Upper lobe of right lung (tissue), 1 donor: ENCODE measurements at regions not wholly inside any gene's neighbourhood (a gene's known extent, or its start where the extent isn't known, plus 50 kb on each side); places are given as distances from the start of the nearest gene placed in this dataset.

Experiments
- ATAC-seq: fragments of 200-7000 bp; cut with Tn5 transposase; one replicate; pipeline ENCODE4 v1.9.1; 2020; ENCODE audit warnings: mild to moderate bottlenecking, moderate library complexity
- DNase-seq: peaks from one replicate; pipeline ENCODE4 v3.0.0-alpha.2; 2020
- H3K27ac ChIP-seq: fragments of 200-600 bp; one replicate; pipeline ENCODE4 v1.8.0; 2022
- H3K27me3 ChIP-seq: fragments of 200-600 bp; one replicate; pipeline ENCODE4 v1.8.0; 2022; ENCODE audit warnings: mild to moderate bottlenecking
- H3K36me3 ChIP-seq: fragments of 200-600 bp; one replicate; pipeline ENCODE4 v1.8.0; 2022
- H3K4me1 ChIP-seq: fragments of 200-600 bp; one replicate; pipeline ENCODE4 v1.8.0; 2022
- H3K4me3 ChIP-seq: fragments of 200-600 bp; one replicate; pipeline ENCODE4 v1.8.0; 2022; ENCODE audit warnings: mild to moderate bottlenecking
- H3K9me3 ChIP-seq: fragments of 200-600 bp; one replicate; pipeline ENCODE4 v1.8.0; 2022
- CTCF ChIP-seq: fragments of 200-600 bp; IDR thresholded peaks from one replicate; pipeline ENCODE4 v1.8.0; 2022; ENCODE audit warnings: antibody characterized with exemption
- intact Hi-C: fragments of 100-400 bp; cut with DNase I; formaldehyde crosslinking; loops from one replicate; pipeline ENCODE4 v1.11.0; 2022
- donor health status: DM: no; HTN: yes; CAD: no; lungs with severe emphysema.

DNA sequence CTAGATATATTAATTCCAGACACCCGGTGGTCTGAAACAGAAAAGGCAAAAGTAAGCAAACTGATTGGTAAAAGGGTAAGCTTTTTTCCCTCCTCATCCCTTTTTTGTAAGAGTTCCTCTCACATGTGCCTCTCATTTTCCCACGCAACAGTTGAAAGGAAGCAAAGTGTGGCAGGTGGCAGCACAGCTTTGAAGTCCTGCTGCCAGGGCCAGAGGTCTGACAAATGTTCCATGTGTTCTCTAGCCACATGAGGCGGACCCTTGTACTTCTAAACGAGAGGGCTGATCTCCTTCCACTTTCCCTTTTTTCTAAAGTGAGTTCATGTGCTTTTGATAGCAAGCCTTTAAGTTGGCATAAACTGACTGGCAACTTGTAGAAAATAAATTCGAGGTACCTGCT lies 217.5 kb downstream of the POLR1F start:
- DNase-seq = no peak
- Histone ChIP-seq H3K4me3 (no peak overlapping the region), H3K9me3 (no peaks in the 10 kb centered on the region), H3K27me3 (no peaks in the 10 kb centered on the region), H3K27ac (no peak overlapping the region), H3K36me3 (no peaks in the 10 kb centered on the region), H3K4me1 (no peaks in the 10 kb centered on the region)
- intact Hi-C loops = no loop called here
- no peak for ATAC-seq
- TF ChIP-seq CTCF = no peak

GRCh38 chr7:19489162-19489820 lies 219.5 kb downstream of the POLR1F start:
- DNase-seq = no peak
- peak; percentile 24 for ATAC-seq
- no peak overlapping the region for H3K4me3 ChIP-seq
- no peak for TF ChIP-seq CTCF
- no peaks in the 10 kb centered on the region for H3K27me3 ChIP-seq
- intact Hi-C loops = no loop called here
- H3K4me1 ChIP-seq = no peaks in the 10 kb centered on the region
- no peaks in the 10 kb centered on the region for H3K9me3 ChIP-seq
- H3K36me3 ChIP-seq = no peaks in the 10 kb centered on the region
- H3K27ac ChIP-seq = no peak overlapping the region

DNA sequence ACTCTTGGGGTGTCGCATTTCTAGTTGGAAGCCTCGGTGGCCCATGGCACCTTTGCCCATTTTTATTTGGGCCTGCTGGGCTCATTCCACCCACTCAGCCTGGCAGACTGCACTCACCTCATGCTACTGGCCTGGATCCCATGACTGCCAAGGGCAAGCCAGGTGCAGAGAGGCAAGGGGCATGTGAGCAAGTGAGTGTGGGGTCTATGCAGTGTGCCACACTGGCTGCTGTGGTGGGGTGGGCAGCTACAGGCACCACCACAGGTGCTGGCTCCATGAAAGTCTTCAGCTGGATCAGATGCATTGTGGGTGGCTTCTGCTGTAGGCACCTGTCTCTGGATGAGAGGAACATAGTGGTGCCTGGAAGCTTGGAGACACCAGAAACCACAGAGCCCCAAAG lies 220.8 kb downstream of the POLR1F start:
- no peaks in the 10 kb centered on the region for H3K4me1 ChIP-seq
- no peaks in the 10 kb centered on the region for H3K36me3 ChIP-seq
- H3K9me3 ChIP-seq = no peaks in the 10 kb centered on the region
- intact Hi-C loops = no loop called here
- no peak overlapping the region for H3K4me3 ChIP-seq
- no peak for DNase-seq
- ATAC-seq = no peak
- no peak for TF ChIP-seq CTCF
- H3K27ac ChIP-seq = no peak overlapping the region
- no peaks in the 10 kb centered on the region for H3K27me3 ChIP-seq

GRCh38 chr7:19482628-19483027 lies 226.2 kb downstream of the POLR1F start:
- Histone ChIP-seq H3K4me1 (no peaks in the 10 kb centered on the region), H3K36me3 (no peaks in the 10 kb centered on the region), H3K4me3 (no peak overlapping the region), H3K27me3 (no peaks in the 10 kb centered on the region), H3K27ac (no peak overlapping the region), H3K9me3 (no peaks in the 10 kb centered on the region)
- no peak for ATAC-seq
- intact Hi-C loops = no loop called here
- DNase-seq = no peak
- TF ChIP-seq CTCF = no peak

DNA sequence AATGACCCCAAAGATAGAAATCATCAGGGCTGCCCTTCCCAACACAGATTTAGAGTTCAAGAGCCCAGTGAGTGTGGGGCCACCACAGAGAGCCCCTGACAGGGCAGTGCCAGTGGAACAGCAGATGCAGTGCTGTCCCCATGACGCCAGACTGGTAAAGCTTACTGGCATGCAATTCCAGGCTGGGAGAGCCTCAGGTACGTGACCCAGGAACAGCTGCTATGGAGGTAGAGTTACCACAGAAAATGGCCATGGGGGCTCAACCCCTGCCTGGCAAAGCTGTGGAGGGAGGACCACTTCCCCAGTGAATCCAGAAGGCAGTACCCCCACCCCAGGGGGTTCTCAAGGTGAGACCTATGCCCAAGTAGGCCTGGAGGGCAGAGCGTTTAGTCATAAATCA lies 228.5 kb downstream of the POLR1F start:
- Histone ChIP-seq H3K27me3 (no peaks in the 10 kb centered on the region), H3K4me1 (no peaks in the 10 kb centered on the region), H3K4me3 (no peak overlapping the region), H3K36me3 (no peaks in the 10 kb centered on the region), H3K9me3 (no peaks in the 10 kb centered on the region), H3K27ac (no peak overlapping the region)
- no peak for DNase-seq
- no peak for TF ChIP-seq CTCF
- intact Hi-C loops = no loop called here
- no peak for ATAC-seq

DNA sequence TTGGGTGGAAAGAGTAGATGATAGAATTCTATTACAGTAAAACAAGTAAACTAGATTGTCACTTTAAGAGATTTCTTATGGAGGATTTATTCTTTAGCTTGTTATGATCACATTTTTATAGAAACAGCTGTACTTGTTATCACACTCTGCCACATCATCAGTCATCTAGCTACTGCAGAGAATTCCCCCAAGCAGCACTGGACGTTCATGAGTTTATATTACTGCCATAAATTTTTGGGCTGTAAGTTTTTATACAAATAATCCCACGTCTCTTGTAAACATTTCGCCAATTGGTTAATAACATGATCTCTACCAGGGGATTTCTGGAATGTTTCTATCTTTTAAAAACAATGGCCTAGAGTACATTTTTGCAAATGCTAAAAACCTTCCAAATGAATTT lies 238.8 kb downstream of the POLR1F start:
- H3K27me3 ChIP-seq = no peaks in the 10 kb centered on the region
- no peak for ATAC-seq
- H3K27ac ChIP-seq = no peak overlapping the region
- no peak for DNase-seq
- no peaks in the 10 kb centered on the region for H3K4me1 ChIP-seq
- intact Hi-C loops = no loop called here
- no peak for TF ChIP-seq CTCF
- no peak overlapping the region for H3K4me3 ChIP-seq
- no peaks in the 10 kb centered on the region for H3K36me3 ChIP-seq
- no peaks in the 10 kb centered on the region for H3K9me3 ChIP-seq
